Endothelial cell of umbilical vein (primary cell): ENCODE measurements at regions not wholly inside any gene's neighbourhood (a gene's known extent, or its start where the extent isn't known, plus 50 kb on each side); places are given as distances from the start of the nearest gene placed in this dataset.

Experiments
- BruUV-seq: library from RNA; stranded (reverse); fragments of 400-500 nt; replicated peaks from 2 replicates; lab custom pipeline; 2021; lab: Mats Ljungman, UMichigan
- CTCF ChIA-PET: fragments of 300-600, 350-600 bp; sonication (Branson Sonifier 250); formaldehyde crosslinking; loops from one replicate; lab custom pipeline; 2021; ENCODE audit warnings: antibody characterized with exemption, inconsistent platforms; lab: Charles Lee
- POLR2A ChIA-PET: fragments of 300-600, 350-600 bp; sonication (Branson Sonifier 250); formaldehyde crosslinking; loops from one replicate; lab custom pipeline; 2021; ENCODE audit warnings: antibody characterized with exemption, inconsistent platforms; lab: Charles Lee
- DNase-seq: peaks from one replicate; pipeline ENCODE4 v3.0.0-alpha.2; 2011; ENCODE audit warnings: low read depth, low spot score
- FAIRE-seq: peaks from 2 replicates; lab custom pipeline; 2011; peaks lifted over from hg19 to GRCh38; lab: Jason Lieb, UNC
- H2AFZ ChIP-seq: 2 replicates; pipeline ENCODE4 v1.6.0; 2012; ENCODE audit warnings: low read depth, low read length, control low read depth, inconsistent platforms
- H3K27ac ChIP-seq: 2 replicates; pipeline ENCODE4 v1.5.1; 2011; ENCODE audit warnings: low read depth, mild to moderate bottlenecking, control low read depth, low read length, moderate library complexity; ENCODE audit not compliant: insufficient read depth
- H3K27me3 ChIP-seq, 2 experiments: 2 replicates each; pipeline versions ENCODE4 v1.6.0 to v1.6.1; 2011; ENCODE audit warnings: low read length in 2 of 2, mixed read lengths in 1 of 2; ENCODE audit not compliant: control insufficient read depth in 2 of 2, insufficient read depth in 2 of 2
- H3K36me3 ChIP-seq, 2 experiments: 2 replicates in 1 of 2; 3 replicates in 1 of 2; pipeline ENCODE4 v1.5.1; 2011; ENCODE audit warnings: low read length in 2 of 2, mild to moderate bottlenecking in 1 of 2, moderate library complexity in 1 of 2; ENCODE audit not compliant: control insufficient read depth in 2 of 2, insufficient read depth in 2 of 2; ENCODE audit errors: extremely low read depth in 1 of 2
- H3K4me1 ChIP-seq: 3 replicates; pipeline ENCODE4 v1.5.1; 2011; ENCODE audit warnings: mild to moderate bottlenecking, low read length; ENCODE audit not compliant: control insufficient read depth, insufficient read depth; ENCODE audit errors: extremely low read depth
- H3K4me2 ChIP-seq: 2 replicates; pipeline ENCODE4 v1.6.1; 2011; ENCODE audit warnings: low read length, control low read depth, mixed read lengths; ENCODE audit not compliant: insufficient read depth
- H3K4me3 ChIP-seq, 3 experiments: fragments of 200-600 bp in 1 of 3; sonication (generic), shearing (Covaris generic) in 1 of 3; replicated peaks in 1 of 3; 2 replicates each; pipeline ENCODE4 v1.5.1; 2011 to 2016; ENCODE audit warnings: control low read depth in 3 of 3, low read length in 3 of 3, mild to moderate bottlenecking in 2 of 3, inconsistent platforms in 1 of 3, low read depth in 1 of 3, moderate library complexity in 1 of 3; ENCODE audit not compliant: insufficient read depth in 1 of 3
- H3K79me2 ChIP-seq: 2 replicates; pipeline ENCODE4 v1.6.0; 2012; ENCODE audit warnings: low read length, inconsistent platforms; ENCODE audit not compliant: control insufficient read depth, insufficient read depth
- H3K9ac ChIP-seq: replicated peaks from 2 replicates; pipeline ENCODE3; 2011; ENCODE audit warnings: low read length, control low read depth; ENCODE audit not compliant: insufficient read depth; ENCODE audit errors: extremely low read depth
- H3K9me1 ChIP-seq: replicated peaks from 3 replicates; pipeline ENCODE4 v1.6.0; 2011; ENCODE audit warnings: mild to moderate bottlenecking, low read length; ENCODE audit not compliant: control insufficient read depth, insufficient read depth; ENCODE audit errors: extremely low read depth
- H3K9me3 ChIP-seq: replicated peaks from 2 replicates; pipeline ENCODE4 v1.5.1; 2012; ENCODE audit warnings: low read length, inconsistent platforms; ENCODE audit not compliant: control insufficient read depth, insufficient read depth
- H4K20me1 ChIP-seq: replicated peaks from 2 replicates; pipeline ENCODE3; 2011; ENCODE audit warnings: mild to moderate bottlenecking, low read length; ENCODE audit not compliant: control insufficient read depth, insufficient read depth; ENCODE audit errors: extremely low read depth
- CTCF ChIP-seq, 2 donors: IDR thresholded peaks; 1 replicate in 1 of 2; 2 replicates in 1 of 2; pipeline ENCODE4 v1.5.1; 2011; ENCODE audit warnings: low read length in 2 of 2, mild to moderate bottlenecking in 2 of 2, moderate library complexity in 2 of 2, control low read depth in 1 of 2, inconsistent platforms in 1 of 2, low read depth in 1 of 2; ENCODE audit not compliant: insufficient read depth in 1 of 2; ENCODE audit errors: extremely low read depth in 1 of 2
- EZH2 ChIP-seq: IDR thresholded peaks from 2 replicates; pipeline ENCODE4 v1.6.1; 2012; ENCODE audit warnings: borderline replicate concordance, low read depth, mild to moderate bottlenecking, moderate library complexity, low read length, inconsistent platforms; ENCODE audit not compliant: severe bottlenecking
- FOS ChIP-seq: IDR thresholded peaks from 2 replicates; pipeline ENCODE4 v1.6.1; 2011; ENCODE audit warnings: mild to moderate bottlenecking, low read length, moderate library complexity, borderline replicate concordance; ENCODE audit not compliant: insufficient read depth
- GATA2 ChIP-seq: IDR thresholded peaks from 2 replicates; pipeline ENCODE4 v1.7.0; 2011; ENCODE audit warnings: low read depth, mild to moderate bottlenecking, moderate library complexity, mixed read lengths, low read length; ENCODE audit not compliant: insufficient read length, insufficient read depth
- JUN ChIP-seq: IDR thresholded peaks from 2 replicates; pipeline ENCODE4 v1.6.1; 2011; ENCODE audit warnings: borderline replicate concordance, low read depth; ENCODE audit not compliant: insufficient read length, insufficient read depth
- MAX ChIP-seq: IDR thresholded peaks from 2 replicates; pipeline ENCODE4 v1.6.1; 2011; ENCODE audit not compliant: insufficient read depth, insufficient read length
- MYC ChIP-seq: IDR thresholded peaks from one replicate; pipeline ENCODE4 v1.6.1; 2011; ENCODE audit warnings: mild to moderate bottlenecking, low read depth, low read length
- POLR2A ChIP-seq: IDR thresholded peaks from 2 replicates; pipeline ENCODE4 v1.6.1; 2012; ENCODE audit warnings: low read depth, mild to moderate bottlenecking, control low read depth, low read length
- POLR2AphosphoS5 ChIP-seq: IDR thresholded peaks from 2 replicates; pipeline ENCODE4 v1.6.1; 2012; ENCODE audit warnings: low read depth, mild to moderate bottlenecking, control low read depth, low read length, moderate library complexity; ENCODE audit not compliant: insufficient read depth
- dilution Hi-C: fragments of 300-500 bp; cut with MboI; formaldehyde crosslinking; loops from one replicate; pipeline ENCODE4 v1.15.0; 2019; ENCODE audit warnings: low sequenced_read_pairs; ENCODE audit not compliant: extremely low pct_ligation_motif_present
- intact Hi-C: fragments of 100-400 bp; cut with micrococcal nuclease; formaldehyde crosslinking; loops from one replicate; pipeline ENCODE4 v1.10.0; 2022

GRCh38 chr9:90379771-90380170 lies 262.9 kb downstream of the DIRAS2 start:
- Histone ChIP-seq H3K79me2 (no peaks in the 10 kb centered on the region), H3K4me3 (no peak overlapping the region), H3K9me3 (peaks cover 2% of the 10 kb centered on the region), H3K27me3 (no peaks in the 10 kb centered on the region), H4K20me1 (no peaks in the 10 kb centered on the region), H3K4me2 (no peak overlapping the region), H3K27ac (no peak overlapping the region), H2AFZ (no peak overlapping the region), H3K4me1 (no peaks in the 10 kb centered on the region), H3K9me1 (no peaks in the 10 kb centered on the region), H3K9ac (no peak overlapping the region), H3K36me3 (no peaks in the 10 kb centered on the region)
- DNase-seq = no peak
- intact Hi-C loops = no loop called here
- dilution Hi-C loops = no loop called here
- ChIA-PET CTCF (no interaction called here), POLR2A (no interaction called here)
- no TSS peak for BruUV-seq
- no peak for FAIRE-seq
- TF ChIP-seq POLR2AphosphoS5 (no peak), FOS (no peak), POLR2A (no peak), GATA2 (no peak), MAX (no peak), MYC (no peak), JUN (no peak), CTCF (IDR thresholded peaks at IDR 0.05; ENCODE audit: extremely low read depth in 1 of 2, insufficient read depth in 1 of 2, low read depth in 1 of 2, low read length in 2 of 2) (no peak), EZH2 (no peak)
